ENCODE measurements at regions not wholly inside any gene's neighbourhood (a gene's known extent, or its start where the extent isn't known, plus 50 kb on each side); places are given as distances from the start of the nearest gene placed in this dataset.

- H2BK120ac ChIP-seq (ENCODE audit: low read depth, low read length): no peak overlapping the region
- H4K8ac ChIP-seq (ENCODE audit: low read depth in 2 of 2, low read length in 2 of 2): no peak overlapping the region
- H2AFZ ChIP-seq (replicated peaks; ENCODE audit: low read length, poor library complexity): no peak overlapping the region
- WGBS, 2 experiments (ENCODE audit: extremely low coverage in 2 of 2, insufficient read length in 1 of 2): no CpG with 5 or more reads among the region's 1 CpG
- no peaks in the 10 kb centered on the region for H3K36me3 ChIP-seq (ENCODE audit: control insufficient read depth, insufficient read depth, low read length)
- intact Hi-C loops (cut with micrococcal nuclease): no loop called here
- no peak overlapping the region for H3K9ac ChIP-seq (ENCODE audit: low read depth, low read length)
- in situ Hi-C loops (cut with MboI; ENCODE audit: low sequenced_read_pairs): no loop called here
- no peak overlapping the region for H2AK5ac ChIP-seq (ENCODE audit: low read depth, low read length)
- H4K91ac ChIP-seq (ENCODE audit: insufficient read depth, low read depth, low read length): no peak overlapping the region
- H3K27me3 ChIP-seq (ENCODE audit: control insufficient read depth, insufficient read depth, low read length): no peaks in the 10 kb centered on the region
- no peak overlapping the region for H2AK9ac ChIP-seq (replicated peaks; ENCODE audit: low read depth, low read length, poor library complexity)
- TF ChIP-seq RCOR1 (IDR thresholded peaks at IDR 0.05; ENCODE audit: insufficient replicate concordance, low read length): no peak
- no peak for TF ChIP-seq NFE2L2 (IDR thresholded peaks at IDR 0.05; ENCODE audit: low read depth, low read length)
- no peak for TF ChIP-seq SMC3 (IDR thresholded peaks at IDR 0.05; ENCODE audit: low read depth, low read length)
- TF ChIP-seq POLR2A (IDR thresholded peaks at IDR 0.05; ENCODE audit: low read depth, low read length): no peak
- TF ChIP-seq CEBPB (IDR thresholded peaks at IDR 0.05; ENCODE audit: low read depth, low read length): no peak
- TF ChIP-seq CHD1 (IDR thresholded peaks at IDR 0.05; ENCODE audit: low read depth, low read length): no peak
- TF ChIP-seq MAFK (IDR thresholded peaks at IDR 0.05; ENCODE audit: low read depth, low read length): no peak
- TF ChIP-seq, protein P1, sequence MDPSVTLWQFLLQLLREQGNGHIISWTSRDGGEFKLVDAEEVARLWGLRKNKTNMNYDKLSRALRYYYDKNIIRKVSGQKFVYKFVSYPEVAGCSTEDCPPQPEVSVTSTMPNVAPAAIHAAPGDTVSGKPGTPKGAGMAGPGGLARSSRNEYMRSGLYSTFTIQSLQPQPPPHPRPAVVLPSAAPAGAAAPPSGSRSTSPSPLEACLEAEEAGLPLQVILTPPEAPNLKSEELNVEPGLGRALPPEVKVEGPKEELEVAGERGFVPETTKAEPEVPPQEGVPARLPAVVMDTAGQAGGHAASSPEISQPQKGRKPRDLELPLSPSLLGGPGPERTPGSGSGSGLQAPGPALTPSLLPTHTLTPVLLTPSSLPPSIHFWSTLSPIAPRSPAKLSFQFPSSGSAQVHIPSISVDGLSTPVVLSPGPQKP (IDR thresholded peaks at IDR 0.05; ENCODE audit: borderline replicate concordance, low read depth, low read length): no peak
- TF ChIP-seq MXI1 (IDR thresholded peaks at IDR 0.05; ENCODE audit: borderline replicate concordance, low read depth, low read length): no peak
- no peak for TF ChIP-seq USF2 (IDR thresholded peaks at IDR 0.05; ENCODE audit: low read depth, low read length)
- H3K4me1 ChIP-seq (ENCODE audit: control insufficient read depth, insufficient read depth, low read length): no peaks in the 10 kb centered on the region
- H2BK5ac ChIP-seq (ENCODE audit: low read depth, low read length, poor library complexity, severe bottlenecking): no peak overlapping the region
- no peak for ATAC-seq (ENCODE audit: low read depth)
- no peak for DNase-seq
- POLR2A ChIA-PET (ENCODE audit: unreplicated experiment): interaction anchor here (0.7 kb wide), 1 partner anchor 741 kb away, joined by 5 read pairs; no protein-coding TSS in a partner anchor
- no peaks in the 10 kb centered on the region; the same call in 1 of the 2 replicates for H3K9me3 ChIP-seq (ENCODE audit: control insufficient read depth, insufficient read depth, low read length)
- no peak overlapping the region for H3K4me2 ChIP-seq (ENCODE audit: low read depth, low read length)
- no peak overlapping the region for H3K27ac ChIP-seq (ENCODE audit: insufficient read depth, low read length)
- H3K18ac ChIP-seq (ENCODE audit: low read depth, low read length): no peak overlapping the region
- no peaks in the 10 kb centered on the region for H3K79me1 ChIP-seq (ENCODE audit: low read depth in 1 of 2, low read length in 2 of 2)
- no peak overlapping the region for H3K56ac ChIP-seq (ENCODE audit: extremely low read depth, insufficient read depth, low read length)
- H3K14ac ChIP-seq (replicated peaks; ENCODE audit: low read depth, low read length): no peak overlapping the region
- no peak overlapping the region for H2BK20ac ChIP-seq (ENCODE audit: low read depth, low read length)
- H4K20me1 ChIP-seq (ENCODE audit: insufficient read depth, low read length): no peaks in the 10 kb centered on the region
- no TSS peak for BruUV-seq (replicated peaks)
- no peak overlapping the region for H3K4me3 ChIP-seq (ENCODE audit: insufficient read depth, low read depth, low read length)
- CTCF ChIA-PET: interaction anchor here (0.7 kb wide), 1 partner anchor 52 kb away, joined by 3 read pairs; no protein-coding TSS in a partner anchor
- H4K5ac ChIP-seq (ENCODE audit: low read depth, low read length): no peak overlapping the region
- no peak overlapping the region for H2BK15ac ChIP-seq (ENCODE audit: low read depth, low read length)
- dilution Hi-C loops (cut with HindIII; ENCODE audit: low sequenced_read_pairs, unreplicated experiment): no loop called here
- no peaks in the 10 kb centered on the region for H3K9me1 ChIP-seq (ENCODE audit: insufficient read depth, low read length)
- no peak overlapping the region for H3K23ac ChIP-seq (ENCODE audit: low read depth, low read length)
- no peak overlapping the region for H3K4ac ChIP-seq (ENCODE audit: low read depth, low read length)
Observed at GRCh38 chr13:90592943-90593342, 754.5 kb upstream of the MIR17HG start.

Data from IMR-90 (cell line).